ENCODE measurements at regions not wholly inside any gene's neighbourhood (a gene's known extent, or its start where the extent isn't known, plus 50 kb on each side); places are given as distances from the start of the nearest gene placed in this dataset.
A peak's percentile ranks its signal among the peaks of the same experiment; 100 is the strongest.
"Not testable (repeated sequence)": the region's sequence is repeated elsewhere in the genome, so short reads cannot be mapped to it uniquely, and the experiment has no call there.

- no peak for DNase-seq
- intact Hi-C loops (cut with DNase I) = no loop called here
- ATAC-seq = no peak
Observed at GRCh38 chr12:89203144-89203543, 149.2 kb downstream of the DUSP6 start.

GRCh38 chr12:89200217-89200616, 152.1 kb downstream of the DUSP6 start:
- ATAC-seq = no peak
- no peak for DNase-seq
- intact Hi-C loops (cut with DNase I) = no loop called here

DNA sequence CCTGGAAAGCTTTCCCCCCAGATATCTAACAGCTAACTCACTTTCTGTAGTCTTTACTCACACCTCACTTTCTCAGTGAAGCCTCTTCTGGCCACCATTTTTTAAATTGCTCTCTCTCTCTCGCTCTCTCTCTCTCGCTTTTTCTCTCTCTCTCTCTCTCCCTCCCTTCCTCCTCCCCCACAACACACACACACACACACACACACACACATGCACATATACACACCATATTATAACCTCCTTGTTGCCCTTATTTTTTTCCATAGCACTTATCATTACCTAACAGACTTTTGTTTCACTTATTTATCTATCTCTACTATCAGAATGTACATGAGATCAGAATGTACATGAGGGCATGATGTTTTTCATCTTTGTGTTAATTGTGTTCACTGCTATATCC, 156.8 kb downstream of the DUSP6 start:
- ATAC-seq (no peak), DNase-seq (no peak)
- intact Hi-C loops (cut with DNase I) = no loop called here

GRCh38 chr12:89194683-89195082, 157.6 kb downstream of the DUSP6 start:
- DNase-seq (no peak), ATAC-seq (no peak)
- intact Hi-C loops (cut with DNase I) = no loop called here

DNA sequence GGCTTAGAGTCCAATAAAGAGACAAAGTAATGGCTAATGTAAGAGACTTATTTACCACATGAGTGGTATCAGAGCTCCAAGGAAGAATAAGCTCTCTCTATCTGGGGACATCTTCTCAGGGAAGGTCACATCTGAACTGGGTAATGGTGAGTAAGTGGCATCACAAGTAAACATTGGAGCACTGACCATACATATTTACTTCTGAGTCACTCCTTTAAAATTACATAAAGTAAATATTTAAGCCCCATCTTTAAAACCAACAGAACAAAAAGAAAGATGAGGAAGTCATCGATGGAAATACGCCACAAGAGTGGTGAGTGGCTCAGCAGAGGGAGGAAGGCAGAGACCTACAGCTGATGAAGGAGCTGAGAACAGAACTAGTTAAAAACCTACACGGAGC, 159.9 kb downstream of the DUSP6 start:
- ATAC-seq (no peak), DNase-seq (no peak)
- intact Hi-C loops (cut with DNase I) = no loop called here

GRCh38 chr12:89191597-89191996, 160.7 kb downstream of the DUSP6 start:
- intact Hi-C loops (cut with DNase I); DNase-seq; ATAC-seq: not testable (repeated sequence)

DNA sequence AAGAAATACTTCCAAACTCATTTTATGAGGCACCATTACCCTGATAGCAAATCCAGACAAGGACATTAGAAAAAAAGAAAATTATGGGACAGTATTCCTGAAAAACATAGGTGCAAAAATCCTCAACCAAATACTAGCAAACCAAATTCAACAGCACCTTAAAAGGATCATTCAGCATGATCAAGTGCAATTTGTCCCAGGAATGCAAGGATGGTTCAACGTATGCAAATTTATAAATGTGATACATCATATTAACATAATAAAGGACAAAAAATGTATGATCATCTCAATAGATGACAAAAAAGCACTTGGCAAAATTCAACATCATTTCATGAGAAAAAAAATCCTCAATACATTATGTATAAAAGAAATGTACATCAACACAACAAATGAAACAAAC, 162.9 kb downstream of the DUSP6 start:
- ATAC-seq (no peak), DNase-seq (no peak)
- intact Hi-C loops (cut with DNase I) = no loop called here

DNA sequence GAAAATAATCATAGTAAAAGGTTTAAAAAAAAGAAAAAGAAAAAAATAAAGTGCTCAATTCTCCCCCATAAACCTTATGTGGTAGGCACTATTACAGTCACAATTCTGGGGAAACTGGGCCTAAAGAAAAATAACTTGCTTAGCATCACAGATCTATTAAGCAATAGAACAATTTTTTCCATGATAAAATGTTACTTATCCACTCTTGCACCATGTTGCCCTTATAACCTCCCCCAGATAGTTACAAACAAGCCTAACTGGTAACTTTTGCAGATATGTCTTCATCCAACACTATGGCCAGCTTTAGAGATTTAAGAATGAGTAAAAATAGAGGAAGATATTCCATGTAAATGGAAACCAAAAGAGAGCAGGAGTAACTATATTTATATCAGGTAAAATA, 164.8 kb downstream of the DUSP6 start:
- intact Hi-C loops (cut with DNase I) = no loop called here
- DNase-seq = no peak
- no peak for ATAC-seq

- no peak for DNase-seq
- intact Hi-C loops (cut with DNase I) = no loop called here
- ATAC-seq = peak in 1 of 2 donors; percentile 62
Observed at GRCh38 chr12:89185889-89186288, 166.4 kb downstream of the DUSP6 start.

GRCh38 chr12:89185181-89185580, 167.1 kb downstream of the DUSP6 start:
- ATAC-seq = no peak
- intact Hi-C loops (cut with DNase I) = no loop called here
- no peak for DNase-seq

- intact Hi-C loops (cut with DNase I) = no loop called here
- ATAC-seq (peak; percentile 80 to 88), DNase-seq (peak; percentile 55)
Observed at GRCh38 chr12:89183985-89184435, 168.3 kb downstream of the DUSP6 start.

DNA sequence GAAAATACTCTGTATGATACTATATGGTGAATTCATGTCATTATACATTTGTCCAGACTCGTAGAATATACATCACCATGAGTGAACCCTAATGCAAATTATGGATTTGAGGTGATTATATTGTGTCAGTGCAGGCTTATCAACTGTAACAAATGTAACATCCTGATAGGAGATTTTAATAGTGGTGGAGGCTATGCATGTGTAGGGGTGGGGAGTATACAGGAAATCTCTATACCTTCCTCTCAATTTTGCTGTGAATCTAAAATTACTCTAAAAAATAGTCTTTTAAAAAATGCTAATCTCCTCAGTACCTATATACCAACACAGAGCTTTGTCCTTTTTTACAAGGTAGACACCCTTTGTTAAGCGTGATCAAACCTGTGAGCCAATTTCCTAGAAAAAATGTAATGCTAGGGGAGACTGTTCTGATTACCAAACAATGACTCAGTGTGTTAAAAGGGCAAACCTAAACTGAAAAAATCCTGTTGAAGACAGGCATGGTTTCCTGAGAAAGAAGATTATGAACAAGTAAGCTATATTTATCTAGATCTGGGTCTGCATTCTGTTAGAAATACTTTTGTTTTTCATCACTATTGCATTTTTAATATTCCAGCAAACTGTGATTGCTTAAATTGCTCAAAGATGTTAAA, 170.9 kb downstream of the DUSP6 start:
- no peak for DNase-seq
- intact Hi-C loops (cut with DNase I) = no loop called here
- ATAC-seq = peak in 1 of 2 donors; percentile 46

DNA sequence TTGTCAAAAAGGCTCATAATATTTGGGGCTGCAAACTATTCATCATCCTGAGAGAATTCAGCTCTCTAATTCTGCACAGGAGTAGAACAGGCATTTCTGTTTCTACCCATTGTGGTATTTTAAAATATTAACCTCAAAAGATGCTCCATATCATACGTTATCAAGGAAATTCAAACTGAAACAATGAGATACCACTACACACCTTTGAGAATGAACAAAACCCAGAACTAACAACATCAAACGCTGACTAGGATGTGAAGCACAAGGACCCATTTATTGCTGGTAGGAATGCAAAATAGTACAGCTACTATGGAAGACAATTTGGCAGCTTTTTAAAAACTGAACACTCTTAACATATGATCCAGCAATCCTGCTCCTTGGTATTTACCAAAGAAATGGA, 171.8 kb downstream of the DUSP6 start:
- DNase-seq (no peak), ATAC-seq (no peak)
- intact Hi-C loops (cut with DNase I) = no loop called here

- intact Hi-C loops (cut with DNase I) = no loop called here
- ATAC-seq (peak; percentile 53 to 74), DNase-seq (peak; percentile 33)
Observed at GRCh38 chr12:89179983-89180382, 172.3 kb downstream of the DUSP6 start.

DNA sequence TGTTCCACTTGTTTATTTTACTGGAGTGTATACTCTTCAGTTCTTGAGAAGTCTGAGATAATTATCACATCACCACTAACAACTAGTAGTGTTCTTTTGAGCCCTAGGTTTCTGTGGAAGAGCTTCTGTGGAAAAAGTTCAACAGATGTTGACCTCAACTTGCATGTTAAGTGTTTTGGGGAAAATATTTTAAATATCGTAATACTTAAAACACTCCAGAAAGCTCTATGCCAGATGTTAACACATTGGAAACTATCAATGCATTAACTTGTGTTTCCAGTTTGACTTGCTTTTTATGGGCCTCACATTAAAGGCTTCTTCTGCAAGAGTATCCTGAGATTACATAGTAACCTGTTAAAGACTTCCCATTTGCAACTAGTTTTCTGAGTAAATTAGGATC, 173.1 kb downstream of the DUSP6 start:
- intact Hi-C loops (cut with DNase I) = no loop called here
- DNase-seq (no peak), ATAC-seq (no peak)

GRCh38 chr12:89177802-89178395, 174.4 kb downstream of the DUSP6 start:
- no peak for ATAC-seq
- intact Hi-C loops (cut with DNase I) = no loop called here
- DNase-seq = no peak

- intact Hi-C loops (cut with DNase I) = no loop called here
- no peak for ATAC-seq
- DNase-seq = no peak
Observed at GRCh38 chr12:89176676-89177075, 175.6 kb downstream of the DUSP6 start.

DNA sequence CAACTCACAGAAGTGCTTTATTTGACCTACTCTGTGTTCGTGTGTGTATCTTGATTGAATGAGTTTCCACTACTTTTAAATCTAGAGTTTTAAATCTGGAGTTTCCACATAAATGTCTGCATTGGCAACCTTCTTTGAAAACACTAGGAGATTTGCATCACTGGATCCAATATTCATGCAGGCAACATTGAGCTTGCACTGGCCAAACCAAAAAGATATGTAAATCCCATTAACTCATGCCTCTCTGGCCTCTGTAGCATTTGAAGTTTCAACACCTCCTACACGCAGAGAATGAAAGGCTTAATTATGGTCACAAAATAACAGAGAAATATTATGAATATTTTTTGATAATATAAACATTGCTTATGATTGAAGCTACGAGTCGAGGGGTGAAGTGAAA, 178.6 kb downstream of the DUSP6 start:
- intact Hi-C loops (cut with DNase I) = no loop called here
- DNase-seq (no peak), ATAC-seq (no peak)

GRCh38 chr12:89173096-89173495, 179.2 kb downstream of the DUSP6 start:
- DNase-seq (no peak), ATAC-seq (no peak)
- intact Hi-C loops (cut with DNase I) = no loop called here

DNA sequence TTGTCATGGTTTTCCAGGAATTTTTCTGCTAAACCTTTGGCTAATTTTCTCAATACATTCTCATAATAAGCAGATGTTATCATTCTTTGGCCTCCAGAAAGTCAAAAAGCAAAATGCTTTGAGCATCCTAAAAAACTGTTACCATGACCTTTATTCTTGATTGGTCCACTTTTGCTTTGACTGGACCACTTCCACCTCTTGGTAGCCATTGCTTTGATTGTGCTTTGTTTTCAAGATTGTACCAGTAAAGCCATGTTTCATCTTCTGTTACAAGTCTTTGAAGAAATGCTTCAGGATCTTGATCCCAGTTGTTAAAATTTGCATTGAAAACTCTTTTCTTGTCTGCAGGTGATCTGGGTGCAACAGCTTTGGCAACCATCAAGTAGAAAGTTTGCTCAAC, 180.1 kb downstream of the DUSP6 start:
- DNase-seq (no peak), ATAC-seq (no peak)
- intact Hi-C loops (cut with DNase I) = no loop called here

DNA sequence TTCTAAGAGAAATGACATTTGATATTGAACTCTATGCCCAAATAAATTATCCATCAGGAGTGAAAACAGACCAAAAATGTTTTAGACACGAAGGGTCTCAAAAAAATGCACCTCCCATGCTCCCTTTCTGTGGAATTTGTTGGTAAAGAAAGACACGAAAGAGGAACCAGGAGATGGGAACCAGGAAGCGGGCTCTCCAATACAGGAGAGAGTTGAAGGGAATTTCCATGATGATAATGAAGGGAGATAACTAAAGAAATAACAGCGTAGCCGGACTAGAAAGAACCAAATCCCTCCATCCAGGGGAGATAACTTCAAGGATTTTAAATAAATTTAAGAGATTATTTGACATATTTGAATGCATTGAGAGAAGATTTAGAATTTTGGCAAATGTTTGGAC, 183.0 kb downstream of the DUSP6 start:
- intact Hi-C loops (cut with DNase I) = loop anchor here in 1 of 2 donors (10.0 kb wide), 1 partner anchor 175 kb away; no protein-coding TSS in a partner anchor
- ATAC-seq = no peak
- DNase-seq = no peak

All from left cardiac atrium (tissue), 4 donors.